Endothelial cell of umbilical vein (primary cell): ENCODE measurements at regions not wholly inside any gene's neighbourhood (a gene's known extent, or its start where the extent isn't known, plus 50 kb on each side); places are given as distances from the start of the nearest gene placed in this dataset.

Experiments
- BruUV-seq: library from RNA; stranded (reverse); fragments of 400-500 nt; replicated peaks from 2 replicates; lab custom pipeline; 2021; lab: Mats Ljungman, UMichigan
- CTCF ChIA-PET: fragments of 300-600, 350-600 bp; sonication (Branson Sonifier 250); formaldehyde crosslinking; loops from one replicate; lab custom pipeline; 2021; ENCODE audit warnings: antibody characterized with exemption, inconsistent platforms; lab: Charles Lee
- POLR2A ChIA-PET: fragments of 300-600, 350-600 bp; sonication (Branson Sonifier 250); formaldehyde crosslinking; loops from one replicate; lab custom pipeline; 2021; ENCODE audit warnings: antibody characterized with exemption, inconsistent platforms; lab: Charles Lee
- DNase-seq: peaks from one replicate; pipeline ENCODE4 v3.0.0-alpha.2; 2011; ENCODE audit warnings: low read depth, low spot score
- FAIRE-seq: peaks from 2 replicates; lab custom pipeline; 2011; peaks lifted over from hg19 to GRCh38; lab: Jason Lieb, UNC
- H2AFZ ChIP-seq: 2 replicates; pipeline ENCODE4 v1.6.0; 2012; ENCODE audit warnings: low read depth, low read length, control low read depth, inconsistent platforms
- H3K27ac ChIP-seq: 2 replicates; pipeline ENCODE4 v1.5.1; 2011; ENCODE audit warnings: low read depth, mild to moderate bottlenecking, control low read depth, low read length, moderate library complexity; ENCODE audit not compliant: insufficient read depth
- H3K27me3 ChIP-seq, 2 experiments: 2 replicates each; pipeline versions ENCODE4 v1.6.0 to v1.6.1; 2011; ENCODE audit warnings: low read length in 2 of 2, mixed read lengths in 1 of 2; ENCODE audit not compliant: control insufficient read depth in 2 of 2, insufficient read depth in 2 of 2
- H3K36me3 ChIP-seq, 2 experiments: 2 replicates in 1 of 2; 3 replicates in 1 of 2; pipeline ENCODE4 v1.5.1; 2011; ENCODE audit warnings: low read length in 2 of 2, mild to moderate bottlenecking in 1 of 2, moderate library complexity in 1 of 2; ENCODE audit not compliant: control insufficient read depth in 2 of 2, insufficient read depth in 2 of 2; ENCODE audit errors: extremely low read depth in 1 of 2
- H3K4me1 ChIP-seq: 3 replicates; pipeline ENCODE4 v1.5.1; 2011; ENCODE audit warnings: mild to moderate bottlenecking, low read length; ENCODE audit not compliant: control insufficient read depth, insufficient read depth; ENCODE audit errors: extremely low read depth
- H3K4me2 ChIP-seq: 2 replicates; pipeline ENCODE4 v1.6.1; 2011; ENCODE audit warnings: low read length, control low read depth, mixed read lengths; ENCODE audit not compliant: insufficient read depth
- H3K4me3 ChIP-seq, 3 experiments: fragments of 200-600 bp in 1 of 3; sonication (generic), shearing (Covaris generic) in 1 of 3; replicated peaks in 1 of 3; 2 replicates each; pipeline ENCODE4 v1.5.1; 2011 to 2016; ENCODE audit warnings: control low read depth in 3 of 3, low read length in 3 of 3, mild to moderate bottlenecking in 2 of 3, inconsistent platforms in 1 of 3, low read depth in 1 of 3, moderate library complexity in 1 of 3; ENCODE audit not compliant: insufficient read depth in 1 of 3
- H3K79me2 ChIP-seq: 2 replicates; pipeline ENCODE4 v1.6.0; 2012; ENCODE audit warnings: low read length, inconsistent platforms; ENCODE audit not compliant: control insufficient read depth, insufficient read depth
- H3K9ac ChIP-seq: replicated peaks from 2 replicates; pipeline ENCODE3; 2011; ENCODE audit warnings: low read length, control low read depth; ENCODE audit not compliant: insufficient read depth; ENCODE audit errors: extremely low read depth
- H3K9me1 ChIP-seq: replicated peaks from 3 replicates; pipeline ENCODE4 v1.6.0; 2011; ENCODE audit warnings: mild to moderate bottlenecking, low read length; ENCODE audit not compliant: control insufficient read depth, insufficient read depth; ENCODE audit errors: extremely low read depth
- H3K9me3 ChIP-seq: replicated peaks from 2 replicates; pipeline ENCODE4 v1.5.1; 2012; ENCODE audit warnings: low read length, inconsistent platforms; ENCODE audit not compliant: control insufficient read depth, insufficient read depth
- H4K20me1 ChIP-seq: replicated peaks from 2 replicates; pipeline ENCODE3; 2011; ENCODE audit warnings: mild to moderate bottlenecking, low read length; ENCODE audit not compliant: control insufficient read depth, insufficient read depth; ENCODE audit errors: extremely low read depth
- EZH2 ChIP-seq: IDR thresholded peaks from 2 replicates; pipeline ENCODE4 v1.6.1; 2012; ENCODE audit warnings: borderline replicate concordance, low read depth, mild to moderate bottlenecking, moderate library complexity, low read length, inconsistent platforms; ENCODE audit not compliant: severe bottlenecking
- FOS ChIP-seq: IDR thresholded peaks from 2 replicates; pipeline ENCODE4 v1.6.1; 2011; ENCODE audit warnings: mild to moderate bottlenecking, low read length, moderate library complexity, borderline replicate concordance; ENCODE audit not compliant: insufficient read depth
- GATA2 ChIP-seq: IDR thresholded peaks from 2 replicates; pipeline ENCODE4 v1.7.0; 2011; ENCODE audit warnings: low read depth, mild to moderate bottlenecking, moderate library complexity, mixed read lengths, low read length; ENCODE audit not compliant: insufficient read length, insufficient read depth
- JUN ChIP-seq: IDR thresholded peaks from 2 replicates; pipeline ENCODE4 v1.6.1; 2011; ENCODE audit warnings: borderline replicate concordance, low read depth; ENCODE audit not compliant: insufficient read length, insufficient read depth
- MYC ChIP-seq: IDR thresholded peaks from one replicate; pipeline ENCODE4 v1.6.1; 2011; ENCODE audit warnings: mild to moderate bottlenecking, low read depth, low read length
- POLR2A ChIP-seq: IDR thresholded peaks from 2 replicates; pipeline ENCODE4 v1.6.1; 2012; ENCODE audit warnings: low read depth, mild to moderate bottlenecking, control low read depth, low read length
- POLR2AphosphoS5 ChIP-seq: IDR thresholded peaks from 2 replicates; pipeline ENCODE4 v1.6.1; 2012; ENCODE audit warnings: low read depth, mild to moderate bottlenecking, control low read depth, low read length, moderate library complexity; ENCODE audit not compliant: insufficient read depth
- dilution Hi-C: fragments of 300-500 bp; cut with MboI; formaldehyde crosslinking; loops from one replicate; pipeline ENCODE4 v1.15.0; 2019; ENCODE audit warnings: low sequenced_read_pairs; ENCODE audit not compliant: extremely low pct_ligation_motif_present
- intact Hi-C: fragments of 100-400 bp; cut with micrococcal nuclease; formaldehyde crosslinking; loops from one replicate; pipeline ENCODE4 v1.10.0; 2022
- TF ChIP-seq, protein P1 (sequence below), 2 donors: IDR thresholded peaks; 1 replicate in 1 of 2; 2 replicates in 1 of 2; pipeline ENCODE4 v1.5.1; 2011; ENCODE audit warnings: low read length in 2 of 2, mild to moderate bottlenecking in 2 of 2, moderate library complexity in 2 of 2, control low read depth in 1 of 2, inconsistent platforms in 1 of 2, low read depth in 1 of 2; ENCODE audit not compliant: insufficient read depth in 1 of 2; ENCODE audit errors: extremely low read depth in 1 of 2
- TF ChIP-seq, protein P2 (sequence below): IDR thresholded peaks from 2 replicates; pipeline ENCODE4 v1.6.1; 2011; ENCODE audit not compliant: insufficient read depth, insufficient read length

DNA sequence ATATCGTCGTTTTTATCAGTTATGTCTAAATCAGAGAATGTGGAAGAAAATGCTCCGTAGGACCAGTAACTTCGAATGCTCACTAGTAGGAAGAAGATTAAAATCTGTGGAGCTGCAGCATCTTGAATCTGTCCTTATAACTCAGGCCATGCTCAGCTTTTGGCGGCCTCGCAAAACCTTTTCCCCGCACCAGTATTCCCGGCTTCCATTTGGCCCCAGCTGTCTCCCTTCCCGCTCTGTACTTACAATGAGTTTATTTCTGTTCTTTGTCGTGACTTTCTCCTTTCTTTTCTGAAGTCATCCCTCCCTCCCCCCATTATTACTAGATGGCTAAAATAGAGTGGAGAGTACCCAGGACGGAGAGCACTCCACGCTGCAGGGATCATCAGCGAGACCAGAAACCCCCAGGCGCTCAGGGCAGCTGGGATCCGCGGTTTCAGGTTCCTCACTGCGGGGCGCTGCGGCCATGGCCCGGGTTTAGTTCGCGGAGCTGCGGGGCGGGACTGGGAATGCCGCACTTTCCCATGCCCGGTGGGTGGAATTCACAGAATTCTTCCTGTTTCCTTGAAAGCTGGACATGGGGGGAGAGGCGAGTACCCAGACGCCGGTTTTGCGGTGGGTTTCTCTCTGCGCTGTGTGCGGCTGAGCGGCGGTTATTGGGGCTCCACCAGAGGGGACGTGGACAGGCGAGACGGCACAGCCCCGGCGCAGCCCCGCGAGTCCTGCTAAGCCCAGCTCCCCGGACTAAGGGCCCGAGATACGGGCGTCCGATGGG lies 183.5 kb downstream of the POM121L12 start:
- Histone ChIP-seq H3K4me1 (no peaks in the 10 kb centered on the region), H3K27me3 (no peaks in the 10 kb centered on the region), H3K9me3 (no peaks in the 10 kb centered on the region), H2AFZ (peak overlapping the region; percentile 78), H3K9ac (peak overlapping the region; percentile 92), H3K4me2 (peak overlapping the region; percentile 88), H3K36me3 (no peaks in the 10 kb centered on the region), H3K27ac (peak overlapping the region; percentile 62), H4K20me1 (no peaks in the 10 kb centered on the region), H3K79me2 (no peaks in the 10 kb centered on the region), H3K4me3 (peak overlapping the region; percentile 60 to 83 (median 73)), H3K9me1 (no peaks in the 10 kb centered on the region)
- intact Hi-C loops = loop anchor here (5.0 kb wide), 1 partner anchor 262 kb away; no protein-coding TSS in a partner anchor
- TSS peak; percentile 76 for BruUV-seq
- DNase-seq (peak; percentile 65), FAIRE-seq (no peak)
- no peak for TF ChIP-seq EZH2
- TF ChIP-seq, protein P1, sequence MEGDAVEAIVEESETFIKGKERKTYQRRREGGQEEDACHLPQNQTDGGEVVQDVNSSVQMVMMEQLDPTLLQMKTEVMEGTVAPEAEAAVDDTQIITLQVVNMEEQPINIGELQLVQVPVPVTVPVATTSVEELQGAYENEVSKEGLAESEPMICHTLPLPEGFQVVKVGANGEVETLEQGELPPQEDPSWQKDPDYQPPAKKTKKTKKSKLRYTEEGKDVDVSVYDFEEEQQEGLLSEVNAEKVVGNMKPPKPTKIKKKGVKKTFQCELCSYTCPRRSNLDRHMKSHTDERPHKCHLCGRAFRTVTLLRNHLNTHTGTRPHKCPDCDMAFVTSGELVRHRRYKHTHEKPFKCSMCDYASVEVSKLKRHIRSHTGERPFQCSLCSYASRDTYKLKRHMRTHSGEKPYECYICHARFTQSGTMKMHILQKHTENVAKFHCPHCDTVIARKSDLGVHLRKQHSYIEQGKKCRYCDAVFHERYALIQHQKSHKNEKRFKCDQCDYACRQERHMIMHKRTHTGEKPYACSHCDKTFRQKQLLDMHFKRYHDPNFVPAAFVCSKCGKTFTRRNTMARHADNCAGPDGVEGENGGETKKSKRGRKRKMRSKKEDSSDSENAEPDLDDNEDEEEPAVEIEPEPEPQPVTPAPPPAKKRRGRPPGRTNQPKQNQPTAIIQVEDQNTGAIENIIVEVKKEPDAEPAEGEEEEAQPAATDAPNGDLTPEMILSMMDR (IDR thresholded peaks at IDR 0.05; ENCODE audit: extremely low read depth in 1 of 2, insufficient read depth in 1 of 2, low read depth in 1 of 2, low read length in 2 of 2) = peak in 1 of 2 donors; percentile 7
- CTCF ChIA-PET = interaction anchor here (1.0 to 1.3 kb wide), 2 partner anchors 10 to 11 kb away, joined by 3 to 4 read pairs; no protein-coding TSS in a partner anchor
- POLR2A ChIA-PET = interaction anchor here (1.1 kb wide), 1 partner anchor 100 kb away, joined by 3 read pairs; no protein-coding TSS in a partner anchor
- dilution Hi-C loops = no loop called here

DNA sequence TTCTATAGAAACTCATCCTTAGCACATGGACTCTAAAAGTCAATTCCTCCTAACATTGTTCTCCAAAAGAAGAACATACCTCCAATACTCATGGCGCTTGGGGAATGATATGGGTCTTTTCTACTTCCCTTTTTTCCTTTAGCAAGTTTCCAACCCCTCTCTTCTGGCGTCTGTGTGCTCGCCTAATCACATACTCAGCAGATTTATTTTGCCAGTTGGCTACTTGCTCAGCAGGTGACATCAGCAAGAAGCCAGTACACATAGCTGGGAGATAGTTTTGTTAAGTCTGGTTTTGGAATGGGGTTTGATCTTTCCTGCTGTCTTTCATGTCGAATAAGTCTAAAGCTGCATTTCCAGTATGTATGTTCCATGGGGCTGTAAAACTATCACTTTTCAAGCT lies 193.8 kb downstream of the POM121L12 start:
- BruUV-seq = no TSS peak
- H3K79me2 ChIP-seq = no peaks in the 10 kb centered on the region
- no peak overlapping the region for H3K27ac ChIP-seq
- H2AFZ ChIP-seq = no peak overlapping the region
- H3K4me1 ChIP-seq = no peaks in the 10 kb centered on the region
- no peak for FAIRE-seq
- no peaks in the 10 kb centered on the region for H4K20me1 ChIP-seq
- no peak for DNase-seq
- H3K4me3 ChIP-seq = no peak overlapping the region
- TF ChIP-seq, protein P2, sequence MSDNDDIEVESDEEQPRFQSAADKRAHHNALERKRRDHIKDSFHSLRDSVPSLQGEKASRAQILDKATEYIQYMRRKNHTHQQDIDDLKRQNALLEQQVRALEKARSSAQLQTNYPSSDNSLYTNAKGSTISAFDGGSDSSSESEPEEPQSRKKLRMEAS = no peak
- no peak for TF ChIP-seq MYC
- no peak for TF ChIP-seq EZH2
- no peak for TF ChIP-seq POLR2A
- no peak for TF ChIP-seq FOS
- no peak for TF ChIP-seq GATA2
- TF ChIP-seq JUN = no peak
- no peak for TF ChIP-seq POLR2AphosphoS5
- TF ChIP-seq, protein P1 (IDR thresholded peaks at IDR 0.05; ENCODE audit: extremely low read depth in 1 of 2, insufficient read depth in 1 of 2, low read depth in 1 of 2, low read length in 2 of 2) = no peak
- dilution Hi-C loops (no loop called here), intact Hi-C loops (no loop called here)
- H3K9me1 ChIP-seq = no peaks in the 10 kb centered on the region
- no peaks in the 10 kb centered on the region for H3K27me3 ChIP-seq
- H3K9me3 ChIP-seq = no peaks in the 10 kb centered on the region
- ChIA-PET CTCF (interaction anchor here (1.5 kb wide), 1 partner anchor 10 kb away, joined by 4 read pairs; no protein-coding TSS in a partner anchor), POLR2A (no interaction called here)
- H3K4me2 ChIP-seq = no peak overlapping the region
- no peaks in the 10 kb centered on the region for H3K36me3 ChIP-seq
- H3K9ac ChIP-seq = no peak overlapping the region
